GM21423 (cell line): ENCODE measurements at regions not wholly inside any gene's neighbourhood (a gene's known extent, or its start where the extent isn't known, plus 50 kb on each side); places are given as distances from the start of the nearest gene placed in this dataset.

Experiments used
- ATAC-seq: cut with Tn5 transposase; IDR thresholded peaks from one replicate; pipeline ENCODE4 v1.9.1; 2021; ENCODE audit warnings: mild to moderate bottlenecking, moderate library complexity; ENCODE audit not compliant: unreplicated experiment

GRCh38 chr5:143992496-143992895 lies 178.0 kb downstream of the YIPF5 start:
- no peak for ATAC-seq

DNA sequence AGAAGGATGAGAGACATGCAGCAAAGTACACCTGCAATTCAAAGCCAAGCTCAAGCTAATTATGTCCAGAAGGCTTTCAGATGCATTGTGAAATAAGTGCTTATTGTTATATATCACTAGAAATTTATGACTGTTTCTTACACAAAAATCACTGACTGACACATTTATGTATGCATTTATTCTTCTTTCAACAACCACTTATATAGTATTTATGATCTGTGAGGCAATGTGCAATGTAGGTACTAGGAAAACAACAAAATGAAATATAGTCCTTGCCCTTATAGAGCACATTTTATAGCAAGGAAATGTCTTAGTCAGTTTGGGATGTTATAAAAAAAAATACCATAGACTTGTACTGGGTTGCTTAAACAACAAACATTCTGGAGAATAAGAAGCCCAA lies 167.6 kb downstream of the YIPF5 start:
- no peak for ATAC-seq

DNA sequence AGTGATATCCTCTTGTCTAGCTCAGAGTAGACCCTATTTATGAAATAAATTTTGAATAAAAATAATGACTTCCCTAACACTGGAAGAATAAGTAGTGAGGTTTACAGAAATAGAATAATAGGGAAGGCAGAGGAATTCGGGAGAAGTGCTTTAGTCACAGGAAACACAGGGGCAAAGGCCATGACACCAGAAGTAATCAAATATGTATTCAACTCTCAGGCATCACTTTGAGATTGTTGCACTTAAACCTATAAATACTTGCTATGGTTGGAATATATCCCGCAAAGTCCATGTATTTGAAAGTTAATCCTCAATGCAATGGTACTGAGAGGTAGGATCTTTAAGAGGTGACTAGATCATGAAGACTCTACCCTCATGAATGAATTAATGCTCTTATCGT lies 166.8 kb downstream of the YIPF5 start:
- ATAC-seq = no peak

DNA sequence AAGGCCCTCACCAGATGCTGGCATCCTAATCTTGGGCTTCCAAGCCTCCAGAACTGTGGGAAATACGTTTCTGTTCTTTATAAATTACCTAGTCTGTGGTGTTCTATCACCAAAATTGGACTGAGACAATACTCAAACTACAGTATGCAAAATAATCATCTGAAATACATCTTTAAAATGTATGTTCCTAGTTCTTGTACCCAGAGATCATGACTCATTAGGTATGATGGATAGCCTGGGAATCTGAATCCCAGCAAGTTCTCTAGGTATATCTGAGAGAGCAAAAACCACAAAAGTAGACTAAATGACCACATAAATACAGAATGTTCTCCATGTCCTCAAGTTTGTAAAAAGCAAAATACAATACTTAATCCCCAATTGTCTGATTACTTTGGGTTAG lies 166.3 kb downstream of the YIPF5 start:
- ATAC-seq = no peak

GRCh38 chr5:144004751-144005150 lies 165.7 kb downstream of the YIPF5 start:
- no peak for ATAC-seq

- ATAC-seq = no peak
Measured at GRCh38 chr5:144009116-144009515, 161.3 kb downstream of the YIPF5 start.

DNA sequence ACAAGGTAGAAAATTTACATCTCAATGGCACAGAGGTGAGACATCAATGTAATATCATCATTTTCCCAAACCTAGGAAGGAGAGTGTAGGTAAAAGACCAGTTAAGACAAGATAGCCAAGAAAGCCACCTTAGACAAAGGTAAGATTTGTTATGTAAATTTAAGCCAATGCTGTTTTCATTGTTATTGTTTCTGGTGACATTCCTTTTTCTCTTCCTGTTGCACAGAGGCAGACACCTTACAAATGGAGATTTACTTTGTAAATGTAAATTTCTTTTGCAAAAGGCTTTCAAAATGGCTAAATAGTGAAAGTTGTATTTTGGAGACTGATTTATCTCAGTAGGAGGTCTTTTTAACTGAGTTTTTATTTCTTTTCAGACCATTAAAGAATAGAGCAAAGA lies 159.1 kb downstream of the YIPF5 start:
- no peak for ATAC-seq

DNA sequence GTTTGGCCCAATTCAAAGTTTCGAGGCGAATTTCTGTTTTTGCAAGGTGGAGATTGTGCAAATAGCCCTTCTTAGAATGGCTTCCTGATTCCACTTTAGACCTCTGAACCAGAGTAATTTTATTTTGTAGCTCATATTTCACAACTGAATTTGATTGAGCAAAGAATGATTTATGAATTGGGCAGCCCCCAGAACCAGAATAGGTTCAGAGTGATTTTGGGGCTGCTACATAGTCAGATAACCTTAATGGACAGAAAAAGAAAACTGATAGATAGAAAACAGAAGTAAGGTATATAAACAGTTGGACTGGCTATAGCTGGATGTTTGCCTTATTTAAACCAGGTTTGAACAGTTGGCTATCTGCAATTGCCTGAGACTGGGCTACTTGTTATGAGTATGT lies 156.6 kb downstream of the YIPF5 start:
- ATAC-seq = no peak

DNA sequence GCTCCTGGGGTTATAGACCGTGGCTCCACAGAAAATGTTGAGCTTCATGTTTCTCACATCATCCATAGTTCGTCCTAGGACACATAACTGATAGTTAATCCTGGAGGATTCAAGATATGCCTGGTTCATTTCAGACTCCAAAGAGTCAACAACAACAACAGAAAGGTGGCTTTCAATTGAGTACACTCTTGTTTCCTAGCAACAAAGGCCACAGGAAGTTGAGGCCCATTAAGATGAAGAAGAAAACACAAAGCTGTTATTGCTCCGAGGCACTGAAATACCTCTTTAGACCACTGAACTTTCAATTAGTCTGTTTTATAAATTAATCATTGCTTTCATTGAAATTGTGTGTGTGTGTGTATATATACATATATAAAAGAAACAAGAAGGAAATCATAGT lies 154.5 kb downstream of the YIPF5 start:
- ATAC-seq = no peak

DNA sequence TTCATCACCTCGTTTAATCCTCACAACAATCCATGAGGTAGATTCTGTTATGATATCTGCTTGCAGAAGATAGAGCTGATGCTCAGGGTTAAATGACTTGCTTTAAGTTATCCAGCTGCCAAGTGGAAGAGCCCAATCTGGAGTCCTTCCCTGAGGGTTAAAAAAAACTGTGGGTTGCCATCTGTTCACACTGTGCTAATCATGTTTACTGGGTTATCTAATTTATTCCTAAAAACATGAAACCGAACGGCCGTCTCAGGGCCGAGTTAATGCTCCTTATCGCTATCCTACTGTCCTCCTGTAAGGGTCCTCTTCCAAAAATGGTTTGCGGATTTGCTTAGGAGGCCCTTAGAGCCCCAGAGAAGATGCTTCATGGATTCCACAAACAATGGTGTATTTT lies 153.3 kb downstream of the YIPF5 start:
- ATAC-seq = no peak

DNA sequence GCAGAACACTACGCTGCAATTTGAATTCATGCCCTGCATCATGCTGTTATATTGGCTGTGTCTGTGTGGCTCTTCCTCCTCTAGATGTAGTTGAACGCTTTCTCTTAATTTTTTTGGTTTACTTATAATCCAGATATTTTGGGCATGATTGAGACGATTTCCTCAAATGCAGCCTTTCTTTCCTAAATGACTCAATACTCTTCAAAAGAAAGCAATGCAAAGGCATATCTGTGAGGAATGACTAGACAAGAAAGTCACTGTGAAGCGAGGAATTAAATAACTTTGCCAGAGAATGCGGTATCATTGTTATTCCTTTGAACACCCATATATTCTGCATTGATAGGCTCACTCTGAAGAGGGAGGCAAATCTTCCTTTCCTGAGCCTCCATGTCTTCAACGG lies 152.8 kb downstream of the YIPF5 start:
- ATAC-seq = no peak

DNA sequence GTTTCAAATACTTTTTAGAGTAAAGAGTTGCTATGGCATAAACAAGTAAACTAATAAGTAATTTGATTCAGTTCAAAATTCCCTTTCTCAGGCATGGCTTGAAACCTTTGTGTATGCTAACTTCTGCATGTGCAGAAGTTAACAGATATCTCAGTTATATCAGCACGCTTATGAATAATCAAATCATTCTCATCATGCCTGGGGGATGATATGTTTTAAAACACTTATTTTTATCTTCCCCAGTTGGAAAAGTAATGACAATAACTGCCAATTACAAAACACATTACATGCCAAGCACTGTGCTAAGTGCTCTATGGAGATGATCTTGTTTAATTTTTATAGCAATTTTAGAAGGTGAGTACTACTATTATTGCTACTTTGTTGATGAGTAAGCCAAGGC lies 146.4 kb downstream of the YIPF5 start:
- no peak for ATAC-seq

DNA sequence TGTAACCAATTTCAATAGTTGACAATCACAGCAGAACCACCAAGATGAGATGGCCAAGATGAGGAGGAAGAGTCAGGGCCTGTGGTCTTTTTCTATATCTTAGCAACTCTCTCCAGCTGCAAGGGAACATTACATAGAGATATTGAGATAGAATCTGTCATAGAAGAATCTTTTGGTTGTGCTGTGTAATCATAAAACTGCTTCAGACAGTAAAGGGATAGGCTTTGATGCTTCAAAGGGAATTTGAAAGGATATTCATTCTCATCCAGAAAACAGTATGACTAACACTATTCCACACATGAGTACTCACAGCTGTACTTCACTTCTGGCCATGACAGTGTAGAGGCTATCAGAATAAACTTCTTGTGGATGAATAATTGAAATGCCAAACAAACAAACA lies 145.9 kb downstream of the YIPF5 start:
- ATAC-seq = no peak

- no peak for ATAC-seq
Measured at GRCh38 chr5:144026286-144026685, 144.2 kb downstream of the YIPF5 start.

DNA sequence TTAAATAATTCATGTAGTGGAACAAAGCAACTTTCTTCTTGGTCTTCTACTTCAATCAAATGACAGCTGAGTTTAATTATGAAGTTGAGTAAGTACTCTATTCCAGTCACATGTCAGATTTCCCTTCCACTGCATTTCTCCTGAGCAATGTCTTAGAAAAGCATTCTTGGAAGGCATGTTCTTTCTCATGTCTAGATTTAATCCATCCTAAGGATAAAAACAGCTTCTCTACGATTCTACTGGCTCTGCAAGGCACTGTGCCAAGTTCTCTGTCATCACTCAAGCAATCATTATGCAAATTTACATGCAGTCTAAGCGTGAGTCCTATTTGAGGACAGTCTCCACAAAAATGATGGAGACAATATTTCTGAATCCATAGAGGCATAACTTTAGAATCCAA lies 142.4 kb downstream of the YIPF5 start:
- ATAC-seq = no peak

GRCh38 chr5:144028636-144029035 lies 141.8 kb downstream of the YIPF5 start:
- no peak for ATAC-seq

DNA sequence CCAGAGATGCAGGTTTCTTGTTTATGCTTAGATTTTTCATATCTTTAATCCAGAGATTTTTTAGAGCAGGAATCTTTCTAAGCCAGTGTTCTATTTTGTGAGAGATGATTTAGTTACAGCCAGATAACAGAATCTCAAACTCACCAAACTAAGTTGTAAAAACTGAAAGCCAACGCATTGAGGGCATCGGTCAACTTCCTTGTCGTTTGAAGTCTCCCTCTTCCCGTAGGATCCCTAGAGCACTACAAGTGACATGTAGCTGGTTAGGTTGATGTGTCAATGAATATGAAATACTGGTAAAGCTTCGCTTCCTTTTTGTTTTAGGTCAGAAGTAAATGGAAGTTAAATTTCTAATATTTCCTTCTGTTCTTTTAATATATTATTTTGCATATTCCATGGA lies 139.6 kb downstream of the YIPF5 start:
- ATAC-seq = no peak

DNA sequence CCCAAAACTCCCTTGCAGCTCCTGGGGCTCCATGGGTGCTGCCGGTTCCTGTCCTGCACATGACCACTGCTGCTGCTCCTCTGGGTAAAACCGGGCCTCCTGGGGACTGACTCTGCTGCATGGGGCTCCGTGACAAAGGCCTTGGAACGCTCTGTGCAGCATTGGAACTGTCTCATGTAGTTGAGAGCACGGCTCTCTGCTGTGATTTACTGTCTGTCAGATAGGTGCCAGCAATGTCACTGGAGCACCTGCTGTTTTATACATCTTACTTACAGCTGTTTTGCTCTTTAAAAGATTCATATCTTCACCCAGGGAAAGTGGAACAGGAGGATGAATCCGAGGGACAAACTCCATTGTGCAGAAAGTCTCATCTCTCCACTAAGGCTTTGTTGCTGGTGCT lies 138.1 kb downstream of the YIPF5 start:
- ATAC-seq = no peak

DNA sequence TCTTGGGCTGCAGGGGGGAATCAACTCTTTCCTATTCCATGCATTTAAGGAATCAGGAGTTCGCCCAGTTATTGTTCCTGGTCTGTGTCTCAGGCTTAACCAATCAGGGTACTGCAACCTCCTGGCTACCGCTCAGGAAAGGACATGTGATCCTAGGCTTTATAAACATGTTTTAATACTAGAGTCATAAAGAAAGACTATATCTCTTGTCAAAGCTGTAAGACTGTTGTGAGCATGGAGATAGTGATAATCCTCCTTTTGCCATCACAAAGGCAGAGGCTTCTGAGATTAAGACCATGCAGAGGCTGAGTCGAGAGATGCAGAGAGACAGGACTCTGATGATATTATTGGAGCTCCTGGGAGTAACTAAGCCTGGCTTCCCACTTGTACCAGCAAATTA lies 137.0 kb downstream of the YIPF5 start:
- no peak for ATAC-seq

DNA sequence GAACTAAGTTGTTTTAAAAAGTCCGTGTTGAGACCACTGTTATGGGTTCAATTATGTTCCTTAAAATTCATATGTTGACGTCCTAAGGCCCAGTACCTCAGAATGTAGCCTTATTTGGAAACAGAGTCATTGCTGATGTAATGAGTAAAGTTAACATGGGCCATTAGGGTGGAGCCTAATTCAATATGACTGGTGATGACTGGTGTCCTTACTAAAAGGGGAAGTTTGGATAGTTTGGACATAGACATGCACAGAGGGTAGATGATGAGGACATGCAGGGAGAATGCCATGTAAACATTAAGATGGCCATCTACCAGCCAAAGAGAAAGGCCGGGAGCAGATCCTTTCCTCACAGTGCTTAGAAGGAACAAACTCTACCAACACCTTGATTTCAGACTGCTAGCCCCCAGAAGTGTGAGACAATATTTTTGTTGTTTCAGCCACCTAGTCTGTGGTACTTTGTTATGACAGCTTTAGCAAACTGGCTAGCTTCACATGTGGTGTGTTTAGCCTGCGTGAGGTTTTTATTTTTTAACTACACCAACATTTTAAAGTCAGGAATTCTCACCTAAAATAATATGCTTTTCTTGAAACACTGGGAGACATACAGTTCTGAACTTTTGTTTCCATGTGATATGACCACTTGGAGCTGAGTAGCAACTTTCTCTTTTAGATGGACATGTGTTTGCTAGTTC lies 135.3 kb downstream of the YIPF5 start:
- ATAC-seq = no peak

GRCh38 chr5:144036476-144036875 lies 134.0 kb downstream of the YIPF5 start:
- no peak for ATAC-seq

DNA sequence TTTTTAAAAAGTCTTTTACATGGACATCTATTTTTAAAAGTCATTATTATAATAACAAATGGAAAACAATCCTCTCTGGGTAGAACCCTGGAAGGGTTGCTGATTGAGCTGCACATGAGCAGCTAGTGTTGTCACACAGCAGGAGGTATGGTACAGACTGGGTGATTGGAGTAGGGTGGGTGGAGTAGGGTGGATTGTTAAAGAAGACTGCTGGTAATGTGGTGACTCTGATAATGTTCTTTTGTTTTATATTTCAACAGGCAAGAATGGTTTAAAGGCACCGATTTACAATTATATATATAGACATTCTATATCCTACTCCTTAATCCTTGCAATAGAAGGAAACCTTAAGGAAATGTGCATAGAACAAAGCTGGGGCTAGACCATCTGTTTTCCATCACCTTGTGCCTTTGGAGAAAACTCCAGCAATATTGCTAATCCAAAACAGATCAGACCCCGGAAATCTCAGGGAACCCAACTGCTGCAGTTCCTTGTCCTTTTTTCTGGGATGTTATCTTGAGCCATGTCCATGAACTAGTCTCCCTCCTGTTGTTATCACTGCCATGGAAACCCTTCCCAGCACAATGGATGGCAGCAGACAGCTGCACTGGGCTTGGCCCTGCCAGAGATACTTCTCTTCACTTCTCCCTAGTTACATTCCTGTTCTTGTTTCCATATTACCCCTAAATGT lies 129.7 kb downstream of the YIPF5 start:
- ATAC-seq = no peak

GRCh38 chr5:144042156-144042555 lies 128.3 kb downstream of the YIPF5 start:
- no peak for ATAC-seq
